Ramos (cell line): ENCODE measurements at regions not wholly inside any gene's neighbourhood (a gene's known extent, or its start where the extent isn't known, plus 50 kb on each side); places are given as distances from the start of the nearest gene placed in this dataset.

Experiments used
- in situ Hi-C: fragments of 300-500 bp; cut with MboI; formaldehyde crosslinking; loops from one replicate; pipeline ENCODE4 v1.14.3; 2022; ENCODE audit warnings: low sequenced_read_pairs; ENCODE audit not compliant: unreplicated experiment

DNA sequence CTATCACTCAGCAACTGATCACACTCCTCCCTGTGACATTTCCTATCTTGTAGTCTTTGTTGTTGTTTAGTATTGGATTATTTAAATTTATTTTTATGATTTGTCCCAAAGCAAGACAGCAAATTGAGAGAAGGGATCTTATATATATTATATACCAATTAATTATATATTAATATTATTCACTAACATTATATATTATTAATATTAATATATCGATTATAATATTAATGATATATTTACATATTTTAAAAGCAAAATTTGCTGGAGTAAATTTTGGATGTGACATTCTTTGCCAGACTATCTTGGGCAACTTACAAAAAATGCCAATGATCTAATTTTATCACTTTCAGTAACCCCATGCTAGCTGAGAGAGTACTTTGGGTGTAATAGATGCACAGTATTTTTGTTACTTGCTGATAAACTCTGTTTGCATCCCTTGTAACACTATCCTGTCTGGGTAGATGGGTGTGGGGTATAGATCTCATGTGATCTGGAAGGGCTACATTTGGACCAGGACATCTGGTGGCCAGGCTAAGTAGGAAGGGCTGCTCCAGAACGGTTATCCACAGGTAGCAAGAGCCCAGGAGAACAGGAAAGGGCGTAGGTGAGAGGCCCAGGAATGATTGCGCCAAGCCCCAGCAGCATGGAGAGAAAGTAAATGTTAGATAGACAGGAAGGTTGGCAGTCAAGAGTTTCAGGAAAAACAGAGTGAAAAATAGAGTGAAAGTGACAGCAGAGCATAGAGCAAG, 608.6 kb upstream of the KIRREL3 start:
- in situ Hi-C loops: no loop called here

DNA sequence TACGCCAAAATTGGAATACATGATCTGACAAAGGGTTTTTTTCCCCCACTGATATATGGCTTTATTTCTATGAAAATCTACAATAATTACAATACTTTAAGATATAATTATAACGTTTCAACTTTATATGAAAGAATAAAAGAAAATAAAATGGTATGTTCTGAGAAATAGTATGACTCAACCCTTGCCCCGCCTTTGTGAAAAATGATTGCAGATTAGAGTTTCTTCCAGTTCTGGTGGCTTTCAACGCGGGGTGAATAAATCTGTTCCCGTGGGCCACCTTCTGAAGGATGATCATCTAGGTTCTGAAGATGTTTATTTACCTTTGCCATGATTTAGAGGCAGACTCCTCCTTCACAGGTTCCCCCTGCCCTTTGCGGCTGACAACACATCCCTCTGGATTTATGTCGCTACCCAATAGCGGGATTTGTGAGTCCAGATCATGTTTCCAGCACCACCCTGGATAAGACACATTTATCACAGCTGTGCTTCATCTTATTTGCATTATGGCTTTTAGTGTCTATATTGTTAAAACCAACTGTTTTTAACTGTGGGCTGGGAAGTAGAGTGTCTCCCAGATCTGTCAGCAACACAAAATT, 607.0 kb upstream of the KIRREL3 start:
- in situ Hi-C loops: no loop called here

DNA sequence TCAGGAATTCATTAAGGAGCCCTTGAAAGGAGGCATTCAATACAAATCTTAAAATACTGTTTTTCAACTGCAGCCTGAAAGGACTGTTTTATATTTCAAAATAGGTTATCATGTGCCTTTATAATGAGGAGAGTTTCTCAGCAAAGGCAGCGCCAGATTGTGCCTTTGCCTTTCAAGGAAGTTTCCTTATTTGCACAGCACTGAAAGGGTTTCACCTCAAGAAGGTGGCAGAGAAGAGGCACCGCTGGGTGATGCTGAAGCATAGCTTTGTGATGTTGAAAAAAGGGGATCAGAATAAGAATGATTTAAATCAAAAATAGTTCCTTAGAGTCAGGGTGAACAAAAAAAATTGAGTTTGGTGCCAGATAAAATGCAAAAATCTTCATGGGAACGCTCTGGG, 601.0 kb upstream of the KIRREL3 start:
- in situ Hi-C loops: no loop called here

DNA sequence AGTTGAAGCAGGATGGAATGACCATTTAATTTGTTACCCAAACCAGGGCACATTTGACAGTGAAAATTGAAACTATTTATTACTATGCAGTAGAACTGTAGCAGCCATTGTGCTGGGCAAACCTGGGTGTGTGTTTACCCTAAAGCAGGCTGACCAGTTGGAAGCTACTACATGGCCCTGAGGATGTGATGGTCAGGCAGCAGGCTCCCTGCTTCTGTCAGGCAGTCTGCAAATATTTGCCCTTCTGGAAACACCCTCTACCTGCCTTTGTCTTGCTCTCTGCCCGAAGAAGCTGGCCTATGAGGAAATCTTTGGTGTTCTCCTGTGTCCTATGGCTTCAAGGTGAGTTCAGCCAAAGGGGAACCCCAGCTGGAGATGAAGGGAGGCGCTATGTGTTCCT, 600.1 kb upstream of the KIRREL3 start:
- in situ Hi-C loops: no loop called here

DNA sequence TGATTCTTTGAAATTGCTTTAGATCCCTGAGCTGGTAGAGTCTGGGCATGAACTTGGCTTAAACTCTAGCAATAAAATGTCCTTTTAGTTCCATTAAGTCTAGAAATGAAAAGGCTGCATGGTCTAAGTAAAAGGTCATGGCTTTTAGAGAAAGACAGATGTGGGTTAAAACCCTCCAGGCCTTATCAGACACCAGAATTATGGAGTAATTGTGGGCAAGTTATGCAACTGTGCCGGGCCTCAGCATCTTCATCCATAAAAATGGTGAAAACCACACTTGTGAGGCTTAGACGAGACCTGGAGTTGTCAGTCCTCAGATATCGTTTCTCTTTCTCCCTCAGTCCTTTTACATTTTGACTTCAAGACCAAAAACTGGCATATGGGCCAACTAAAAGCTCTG, 597.9 kb upstream of the KIRREL3 start:
- in situ Hi-C loops: no loop called here

DNA sequence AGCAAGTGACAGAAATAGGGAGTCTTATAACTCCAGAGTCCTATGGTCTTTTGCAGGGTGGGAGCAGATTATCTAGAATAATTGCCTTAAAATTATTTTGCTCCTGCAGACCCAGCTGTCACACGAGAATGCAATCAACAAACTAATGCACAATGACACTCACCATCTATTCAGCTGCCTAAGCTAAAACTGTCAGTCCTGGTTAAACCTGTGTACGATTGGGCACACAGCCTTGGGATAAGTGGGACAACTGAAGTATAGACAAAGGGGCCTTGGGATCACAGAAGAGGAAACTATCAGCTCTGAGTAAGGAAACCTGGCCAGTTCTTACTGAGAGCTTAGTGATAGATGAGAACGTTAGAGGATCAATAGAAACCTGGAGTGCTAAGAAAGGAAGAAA, 595.9 kb upstream of the KIRREL3 start:
- in situ Hi-C loops: no loop called here

DNA sequence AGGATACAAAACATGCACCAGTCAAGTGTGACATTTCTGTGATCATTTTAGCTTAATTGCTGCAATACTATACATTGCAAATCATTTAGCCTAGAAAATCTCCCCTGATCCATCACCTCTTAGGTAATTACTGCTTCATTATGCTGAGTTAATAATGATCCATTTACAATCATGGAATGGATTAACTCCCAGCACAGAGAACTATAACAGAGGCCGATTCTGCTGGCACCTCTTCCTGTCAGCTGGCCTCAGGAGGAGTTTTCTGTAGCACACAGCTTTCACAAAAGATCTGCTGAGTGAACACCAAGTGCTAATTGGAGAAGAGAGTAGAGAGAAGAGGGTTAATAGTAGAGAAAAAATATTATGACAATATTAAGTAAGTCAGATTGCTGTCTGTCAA, 591.8 kb upstream of the KIRREL3 start:
- in situ Hi-C loops: no loop called here

DNA sequence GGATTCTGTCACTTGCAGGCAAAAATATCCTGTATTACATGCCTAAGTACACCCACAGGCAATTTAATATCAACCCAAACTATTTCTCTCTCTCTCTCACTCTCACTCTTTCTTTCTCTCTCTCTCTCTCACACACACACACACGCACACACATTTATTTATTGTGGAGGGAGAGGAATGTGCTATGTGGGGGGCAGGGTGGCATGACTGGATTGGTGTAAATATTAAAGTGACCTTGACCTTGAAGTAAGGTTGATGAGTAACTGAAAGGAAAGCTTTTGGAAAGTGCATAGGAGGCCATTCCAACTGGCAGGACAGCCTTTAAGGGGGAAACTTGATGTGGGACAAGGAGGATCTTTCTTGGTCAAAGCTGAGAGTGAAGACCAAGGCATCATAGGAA, 589.7 kb upstream of the KIRREL3 start:
- in situ Hi-C loops: no loop called here

DNA sequence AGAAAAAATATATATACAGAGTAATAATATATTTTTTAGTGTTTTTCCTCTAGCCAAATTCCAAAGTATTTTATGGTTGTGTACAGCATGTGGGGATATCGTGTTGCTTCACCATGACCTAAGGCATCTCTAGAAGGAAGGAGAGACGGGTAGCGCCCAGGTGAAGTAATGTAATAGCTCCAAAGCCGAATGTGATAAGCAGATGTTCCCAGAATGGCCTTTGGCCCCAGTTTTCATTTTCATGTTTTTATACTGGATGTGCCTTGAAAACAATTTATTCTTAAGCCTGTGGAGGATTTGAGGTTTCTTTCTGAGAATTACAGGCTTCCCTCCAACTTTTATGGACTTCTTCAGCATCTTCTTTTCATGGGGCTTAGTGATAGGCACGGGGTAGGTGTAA, 587.9 kb upstream of the KIRREL3 start:
- in situ Hi-C loops: no loop called here

DNA sequence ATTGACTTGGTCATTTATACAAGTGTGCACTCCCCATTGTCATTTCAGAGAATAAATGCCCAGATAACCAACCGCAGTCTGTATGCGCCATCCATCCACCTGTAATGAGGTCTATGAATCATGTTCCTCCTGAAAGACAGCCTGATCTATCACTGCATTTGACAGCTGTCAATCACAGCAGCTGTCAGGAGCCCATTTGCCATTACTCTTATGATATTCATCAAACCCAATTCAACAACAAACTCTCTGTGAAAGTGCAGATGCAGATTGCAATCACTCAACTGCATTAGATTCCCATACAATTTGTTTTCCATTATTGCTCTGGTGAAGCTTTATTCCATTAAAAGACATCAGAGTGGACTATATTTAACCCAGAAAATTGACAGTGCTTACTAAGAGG, 586.9 kb upstream of the KIRREL3 start:
- in situ Hi-C loops: no loop called here

DNA sequence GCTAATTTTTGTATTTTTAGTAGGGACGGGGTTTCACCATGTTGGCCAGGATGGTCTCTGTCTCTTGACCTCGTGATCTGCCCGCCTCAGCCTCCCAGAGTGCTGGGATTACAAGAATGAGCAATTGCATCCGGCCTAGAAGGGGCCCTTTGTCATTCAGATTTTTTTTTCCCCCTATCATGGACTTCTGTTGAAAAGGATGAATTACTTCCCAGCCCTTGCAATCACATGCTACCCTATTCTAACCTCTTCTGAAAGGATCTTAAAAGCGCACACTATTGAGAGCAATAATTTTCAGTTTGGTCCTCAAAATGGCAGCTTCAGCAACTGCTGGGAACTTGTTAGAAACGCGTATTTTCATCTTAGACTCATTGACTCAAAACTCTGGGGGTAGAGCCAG, 575.6 kb upstream of the KIRREL3 start:
- in situ Hi-C loops: no loop called here

DNA sequence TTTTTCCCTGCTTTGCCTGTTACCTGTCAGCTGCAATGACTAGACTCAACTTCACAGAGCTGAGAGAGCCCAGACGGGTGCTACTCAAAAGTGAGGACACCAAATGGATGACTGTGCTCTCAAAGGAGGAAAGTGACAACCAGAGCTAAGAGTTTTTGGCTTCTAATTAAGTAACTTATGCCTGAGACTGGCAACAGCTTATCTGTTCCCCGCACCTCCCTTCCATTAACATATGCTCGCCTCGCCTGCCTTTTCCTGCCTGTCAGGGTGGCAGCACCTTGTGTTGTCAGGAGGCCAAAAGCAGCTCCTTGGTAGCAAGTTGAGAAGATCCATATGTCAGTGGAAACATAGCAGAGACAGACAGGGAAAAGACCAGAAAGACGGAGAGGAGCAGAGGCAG, 573.9 kb upstream of the KIRREL3 start:
- in situ Hi-C loops: no loop called here

DNA sequence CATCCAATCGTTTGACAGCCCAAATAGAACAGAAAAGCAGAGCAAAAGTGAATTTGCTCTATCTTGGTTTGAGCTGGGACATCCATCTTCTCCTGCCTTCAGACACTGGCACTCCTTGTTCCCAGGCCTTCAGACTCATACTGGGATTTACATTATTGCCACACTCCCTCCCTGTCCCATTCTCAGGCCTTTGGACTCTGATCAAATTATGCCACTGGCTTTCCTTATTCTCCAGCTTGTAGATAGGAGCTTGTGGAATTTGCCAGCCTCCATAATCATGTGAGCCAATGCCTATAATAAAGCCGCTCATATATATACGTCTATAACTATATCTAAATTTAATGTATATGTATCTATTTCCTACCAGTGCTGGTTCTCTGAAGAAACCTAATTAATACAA, 568.3 kb upstream of the KIRREL3 start:
- in situ Hi-C loops: no loop called here

DNA sequence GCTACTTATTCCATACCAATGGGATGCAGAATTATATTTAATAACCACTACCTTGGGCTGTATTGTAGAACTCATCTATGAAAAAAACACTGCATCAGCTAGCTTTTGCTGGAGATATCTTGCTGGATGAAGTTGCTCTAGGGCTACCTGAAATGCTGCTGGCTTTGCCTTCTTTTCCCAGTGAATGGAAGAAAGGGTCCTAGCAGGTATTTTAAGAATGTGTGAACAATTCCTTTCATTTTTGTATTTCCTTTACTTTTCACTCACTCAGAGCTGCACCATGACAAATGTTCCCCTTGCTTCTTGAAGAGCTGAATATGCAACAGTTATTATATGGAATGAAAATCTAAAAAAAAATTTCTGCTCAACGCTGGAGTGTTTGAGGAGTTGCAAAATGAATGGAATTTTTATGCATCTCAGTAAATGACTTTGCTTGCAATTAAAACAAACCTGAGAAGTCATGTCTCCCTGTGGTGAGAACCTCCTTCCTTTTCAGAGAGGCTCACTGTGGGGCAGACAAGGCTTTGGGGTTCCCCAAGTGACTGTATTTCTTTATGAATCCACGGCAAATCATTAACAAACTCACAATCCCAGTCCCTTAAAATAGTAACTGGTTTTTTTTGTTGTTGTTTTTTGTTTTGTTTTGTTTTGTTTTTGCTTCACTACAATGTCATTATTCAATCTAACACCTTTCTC, 566.8 kb upstream of the KIRREL3 start:
- in situ Hi-C loops: no loop called here

DNA sequence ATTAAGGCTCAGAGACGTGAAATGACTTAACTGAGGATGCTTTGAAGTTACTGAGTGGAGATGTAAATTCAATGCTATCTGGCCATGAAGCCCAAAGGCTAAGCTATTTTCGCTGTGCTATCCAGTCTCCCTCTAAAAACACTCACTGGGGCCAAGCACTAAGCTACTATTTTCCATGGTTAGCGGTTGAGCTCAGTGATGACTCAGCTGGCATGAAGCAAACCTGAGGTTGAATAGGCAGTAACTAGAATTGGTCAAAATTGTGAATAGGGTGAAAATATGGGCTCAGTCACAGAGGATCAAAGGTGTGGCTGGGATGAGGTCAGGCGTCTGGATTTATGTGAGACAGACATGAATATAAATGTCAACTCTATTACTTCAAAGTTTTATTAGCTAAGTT, 564.2 kb upstream of the KIRREL3 start:
- in situ Hi-C loops: no loop called here

DNA sequence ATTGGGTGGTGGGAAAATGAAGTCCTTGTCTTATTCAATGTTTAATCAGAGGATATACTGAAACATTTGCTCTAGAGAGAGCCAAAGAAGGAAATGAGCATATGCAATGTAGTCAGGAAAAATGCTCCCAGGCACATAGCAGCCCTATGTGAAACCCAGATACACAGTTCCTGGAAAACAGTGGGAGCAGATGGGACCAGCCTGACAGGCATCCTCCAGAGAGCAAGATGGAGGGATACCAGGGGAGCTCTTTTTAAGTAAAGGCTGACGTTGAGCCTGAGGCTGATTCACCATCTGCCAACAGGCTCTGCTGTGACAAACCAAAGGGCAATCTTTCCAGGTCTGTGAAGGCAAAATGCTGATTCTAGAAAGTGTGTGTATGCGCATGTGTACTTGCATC, 559.4 kb upstream of the KIRREL3 start:
- in situ Hi-C loops: no loop called here

DNA sequence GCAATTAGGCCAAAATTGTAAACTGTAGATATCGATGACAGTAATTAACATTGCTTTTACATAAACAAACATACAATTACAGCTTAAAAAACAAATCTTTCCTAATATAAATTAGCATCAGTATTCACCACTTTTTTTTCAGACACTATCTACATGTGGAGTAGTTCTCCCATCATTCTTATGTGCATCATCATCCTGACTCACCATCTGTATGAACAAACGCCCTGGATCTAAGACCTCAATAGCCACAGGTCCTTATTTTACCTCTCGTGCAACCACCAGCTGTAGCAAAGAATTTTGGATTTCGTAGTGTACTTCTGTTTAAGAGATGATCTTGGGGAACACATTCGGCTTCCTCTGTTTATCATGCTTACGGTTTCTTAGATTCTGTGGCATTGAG, 551.9 kb upstream of the KIRREL3 start:
- in situ Hi-C loops: no loop called here

DNA sequence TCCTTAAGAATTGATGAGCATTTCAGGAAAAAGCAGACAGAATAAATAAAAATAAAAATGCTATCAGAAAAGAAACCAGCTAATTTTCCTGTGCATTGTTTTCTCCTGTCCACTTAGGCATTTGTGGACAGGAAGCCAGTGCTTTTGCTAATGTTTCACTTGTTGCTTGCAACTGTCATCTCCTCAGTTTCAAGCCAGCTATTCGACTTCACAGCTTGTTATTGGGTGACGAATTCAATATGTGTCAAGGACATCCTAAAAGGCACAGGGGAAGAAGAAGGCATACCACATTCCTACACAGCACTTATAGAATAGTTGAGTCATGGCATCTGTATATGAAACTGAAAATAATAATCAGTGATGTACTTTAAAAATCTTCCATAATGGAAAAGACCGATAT, 530.6 kb upstream of the KIRREL3 start:
- in situ Hi-C loops: no loop called here

DNA sequence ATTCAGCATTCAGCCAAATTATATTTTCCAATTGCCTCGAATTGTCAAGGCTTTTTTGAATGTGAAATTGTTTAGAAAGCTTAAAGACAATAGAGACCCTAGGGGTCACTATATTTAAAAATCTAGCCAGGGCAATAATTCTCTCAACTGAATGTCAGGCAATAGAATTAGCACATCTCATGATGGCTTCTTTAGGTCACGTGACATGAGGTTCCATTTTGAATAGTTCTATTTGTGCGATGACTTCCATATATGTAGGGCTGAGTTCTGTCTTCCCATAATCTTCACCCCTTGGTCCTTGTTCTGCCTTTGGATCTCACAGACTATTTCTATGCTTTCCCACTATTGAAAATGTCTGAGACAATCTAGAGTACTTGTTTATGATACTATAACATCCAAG, 527.7 kb upstream of the KIRREL3 start:
- in situ Hi-C loops: no loop called here

DNA sequence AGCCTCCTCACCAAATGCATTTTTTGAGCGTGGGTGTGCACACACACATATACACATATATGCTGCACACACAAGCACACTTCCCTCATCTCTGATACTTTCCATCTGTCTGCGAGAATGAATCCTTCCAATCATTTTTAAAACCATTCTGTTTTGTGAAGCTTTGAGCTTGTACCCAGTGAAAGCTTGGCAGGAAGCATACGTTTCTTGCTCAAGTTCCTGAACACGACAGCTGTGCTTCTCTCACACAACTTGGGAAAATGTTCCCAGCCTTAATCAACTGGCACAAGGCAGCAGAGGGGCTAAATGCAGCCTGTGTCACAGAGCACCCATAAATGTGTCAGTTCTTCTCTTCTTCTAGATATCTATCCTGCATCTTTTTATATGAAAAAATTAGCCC, 524.0 kb upstream of the KIRREL3 start:
- in situ Hi-C loops: no loop called here

DNA sequence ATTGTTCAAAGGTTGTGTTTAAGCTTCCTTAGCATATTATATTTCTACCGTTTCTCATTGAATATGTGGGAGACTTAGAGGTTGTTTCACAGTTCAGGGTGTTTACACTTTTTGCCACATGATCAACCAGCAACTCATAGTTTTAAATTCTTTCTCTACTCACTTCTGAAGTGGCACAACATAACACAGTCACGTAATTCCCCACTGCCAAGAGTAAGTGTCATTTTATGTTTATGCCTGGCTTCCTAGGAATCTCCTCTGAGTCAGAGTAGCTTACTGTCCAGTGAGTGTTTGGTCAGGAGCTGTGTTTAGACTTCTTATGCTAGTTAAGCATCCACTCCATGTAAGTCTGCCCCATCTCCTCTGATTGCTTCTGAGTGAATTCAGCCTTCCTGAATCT, 520.8 kb upstream of the KIRREL3 start:
- in situ Hi-C loops: no loop called here

DNA sequence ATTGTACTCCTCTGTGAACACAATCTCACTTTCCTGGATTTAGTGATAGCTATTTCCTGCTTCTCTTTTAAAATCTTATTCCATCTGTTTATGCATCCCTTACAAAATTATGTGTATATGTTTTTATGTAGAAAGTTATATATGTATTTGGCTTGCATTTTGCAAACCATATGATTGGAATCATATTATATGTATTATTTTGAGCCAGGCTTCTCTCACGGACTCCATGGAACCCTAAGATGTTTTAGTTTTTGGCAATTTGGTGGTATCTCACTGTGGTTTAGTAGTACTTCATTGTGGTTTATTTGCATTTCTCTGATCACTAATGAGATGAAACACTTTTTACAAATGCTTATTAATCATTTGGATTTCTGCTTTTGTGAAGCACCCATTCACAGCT, 507.3 kb upstream of the KIRREL3 start:
- in situ Hi-C loops: no loop called here
